Heart left ventricle (tissue), 13 donors: ENCODE measurements at regions not wholly inside any gene's neighbourhood (a gene's known extent, or its start where the extent isn't known, plus 50 kb on each side); places are given as distances from the start of the nearest gene placed in this dataset.

Source experiments
- CTCF ChIP-seq, 12 donors: fragments of 200-600 bp; sonication (generic) in 4 of 12; IDR thresholded peaks; one replicate each; pipeline versions ENCODE4 v1.5.0 to v1.8.0; 2018 to 2022; ENCODE audit warnings: antibody characterized with exemption in 12 of 12, mild to moderate bottlenecking in 5 of 12
- POLR2A ChIP-seq, 2 donors: fragments of 450-650 bp; IDR thresholded peaks; one replicate each; pipeline ENCODE4 v1.6.1; 2017; ENCODE audit warnings: antibody characterized with exemption in 2 of 2, mild to moderate bottlenecking in 2 of 2, moderate library complexity in 2 of 2
- donor health status: ischemic (EF 13 %, LVEDD 7.1; RV severe dilation, severe dysfunction).
- donor health status: DM: no; HTN: yes; CAD: no.
- donor health status: DM: no; HTN: no; CAD: no.
- donor health status: ischemic (EF 25% LVEDD 6.9; RV normal size, moderate dysfunction).
- donor health status: ischemic (EF 25% LVEDD 5.7; RV mildly dilated, moderate dysfunction).
- donor health status: ischemic (EF 35%, LVEDD 5.7; RV mildly dilated, moderate dysfunction).
- donor health status: nonischemic (EF 11% LVEDD 7.7; RV severe dilation, severe dysfunction).
- donor health status: DM: yes; HTN: yes; CAD: no.
- donor health status: PGD.
- donor health status: ischemic (EF 29% LVEDD 5.4; RV normal size, mild dysfunction).
- donor health status: nonischemic (EF 23%, LVEDD 6.1; RV moderate dilation, normal function).

GRCh38 chr15:29418931-29419330 is 149.3 kb upstream of the NSMCE3 start:
- no peak for TF ChIP-seq CTCF (IDR thresholded peaks at IDR 0.05)
- TF ChIP-seq POLR2A (IDR thresholded peaks at IDR 0.05), result no peak
